ENCODE measurements at regions not wholly inside any gene's neighbourhood (a gene's known extent, or its start where the extent isn't known, plus 50 kb on each side); places are given as distances from the start of the nearest gene placed in this dataset.

DNA sequence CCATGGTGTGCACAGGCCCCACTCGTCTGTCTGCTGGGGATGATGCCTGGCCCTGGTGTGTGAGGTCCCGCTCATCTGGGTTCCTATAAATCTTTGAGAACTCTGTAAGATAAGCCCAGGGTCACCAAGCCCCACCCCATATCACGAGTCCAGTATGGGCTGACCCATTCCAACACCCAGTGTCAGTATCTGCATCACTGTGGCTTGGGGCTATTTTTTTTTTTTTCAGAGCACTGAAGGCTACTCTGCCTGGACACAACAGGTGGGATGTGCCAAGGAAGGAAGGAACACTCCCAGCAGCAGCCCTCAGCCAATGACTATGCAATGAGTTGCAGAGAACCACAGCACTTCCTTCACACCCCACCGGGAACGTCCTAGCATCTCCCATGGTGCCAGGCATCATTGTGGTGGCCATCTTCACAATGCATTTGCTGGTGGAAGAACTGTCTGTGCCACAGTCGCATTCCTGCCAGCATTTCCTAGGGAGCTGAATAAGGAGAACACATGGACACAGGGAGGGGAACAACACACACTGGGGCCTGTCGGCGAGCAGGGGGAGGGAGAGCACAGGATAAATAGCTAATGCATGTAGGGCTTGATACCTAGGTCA is 83.1 kb upstream of the TSHZ3 start:
- peaks cover 4% of the 10 kb centered on the region for H3K27me3 Mint-ChIP-seq (ENCODE audit: insufficient read depth)
- TF ChIP-seq, protein P1, sequence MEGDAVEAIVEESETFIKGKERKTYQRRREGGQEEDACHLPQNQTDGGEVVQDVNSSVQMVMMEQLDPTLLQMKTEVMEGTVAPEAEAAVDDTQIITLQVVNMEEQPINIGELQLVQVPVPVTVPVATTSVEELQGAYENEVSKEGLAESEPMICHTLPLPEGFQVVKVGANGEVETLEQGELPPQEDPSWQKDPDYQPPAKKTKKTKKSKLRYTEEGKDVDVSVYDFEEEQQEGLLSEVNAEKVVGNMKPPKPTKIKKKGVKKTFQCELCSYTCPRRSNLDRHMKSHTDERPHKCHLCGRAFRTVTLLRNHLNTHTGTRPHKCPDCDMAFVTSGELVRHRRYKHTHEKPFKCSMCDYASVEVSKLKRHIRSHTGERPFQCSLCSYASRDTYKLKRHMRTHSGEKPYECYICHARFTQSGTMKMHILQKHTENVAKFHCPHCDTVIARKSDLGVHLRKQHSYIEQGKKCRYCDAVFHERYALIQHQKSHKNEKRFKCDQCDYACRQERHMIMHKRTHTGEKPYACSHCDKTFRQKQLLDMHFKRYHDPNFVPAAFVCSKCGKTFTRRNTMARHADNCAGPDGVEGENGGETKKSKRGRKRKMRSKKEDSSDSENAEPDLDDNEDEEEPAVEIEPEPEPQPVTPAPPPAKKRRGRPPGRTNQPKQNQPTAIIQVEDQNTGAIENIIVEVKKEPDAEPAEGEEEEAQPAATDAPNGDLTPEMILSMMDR (IDR thresholded peaks at IDR 0.05) = no peak
- peaks cover 19% of the 10 kb centered on the region for H3K4me1 Mint-ChIP-seq (ENCODE audit: low read depth)
- no peak for DNase-seq
- no peak overlapping the region for H3K4me3 Mint-ChIP-seq
- H3K9me3 Mint-ChIP-seq = no peaks in the 10 kb centered on the region
- H3K27ac Mint-ChIP-seq = no peak overlapping the region; the same call in 1 of the 2 replicates
- H3K36me3 Mint-ChIP-seq (ENCODE audit: low read depth) = no peaks in the 10 kb centered on the region

DNA sequence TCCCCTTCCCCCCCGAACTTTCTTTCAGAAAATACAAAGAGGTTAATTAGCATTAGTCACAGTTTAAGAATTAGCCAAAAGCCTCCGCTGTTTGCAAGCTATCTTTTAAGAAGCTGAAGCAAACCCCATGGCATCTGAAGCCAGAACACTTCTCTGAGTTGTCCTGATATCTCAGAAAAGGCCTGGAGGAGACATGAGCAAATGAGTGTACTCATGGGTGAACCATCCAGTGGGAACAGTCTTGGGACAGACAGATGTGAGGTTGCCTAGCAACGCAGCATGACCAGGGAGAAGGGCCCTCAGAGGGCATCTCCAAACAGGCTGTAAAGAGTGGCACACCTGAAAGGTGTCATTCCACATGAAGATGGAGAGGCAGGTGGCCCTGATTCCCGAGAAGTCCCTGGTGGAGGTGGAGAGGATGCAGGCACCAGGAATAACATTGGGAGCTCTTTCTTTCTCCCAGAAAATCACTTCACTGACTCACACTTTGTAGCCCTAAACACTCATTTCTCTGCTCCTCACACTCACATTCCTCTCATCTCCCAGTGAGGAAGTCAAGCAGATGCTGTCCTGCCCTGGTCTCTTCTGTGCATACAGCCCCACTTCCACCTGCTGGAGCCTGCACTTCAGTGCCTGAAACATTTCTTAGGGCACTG is 87.0 kb upstream of the TSHZ3 start:
- Mint-ChIP-seq H3K4me3 (no peak overlapping the region), H3K9me3 (no peaks in the 10 kb centered on the region)
- peak; percentile 74 for DNase-seq

DNA sequence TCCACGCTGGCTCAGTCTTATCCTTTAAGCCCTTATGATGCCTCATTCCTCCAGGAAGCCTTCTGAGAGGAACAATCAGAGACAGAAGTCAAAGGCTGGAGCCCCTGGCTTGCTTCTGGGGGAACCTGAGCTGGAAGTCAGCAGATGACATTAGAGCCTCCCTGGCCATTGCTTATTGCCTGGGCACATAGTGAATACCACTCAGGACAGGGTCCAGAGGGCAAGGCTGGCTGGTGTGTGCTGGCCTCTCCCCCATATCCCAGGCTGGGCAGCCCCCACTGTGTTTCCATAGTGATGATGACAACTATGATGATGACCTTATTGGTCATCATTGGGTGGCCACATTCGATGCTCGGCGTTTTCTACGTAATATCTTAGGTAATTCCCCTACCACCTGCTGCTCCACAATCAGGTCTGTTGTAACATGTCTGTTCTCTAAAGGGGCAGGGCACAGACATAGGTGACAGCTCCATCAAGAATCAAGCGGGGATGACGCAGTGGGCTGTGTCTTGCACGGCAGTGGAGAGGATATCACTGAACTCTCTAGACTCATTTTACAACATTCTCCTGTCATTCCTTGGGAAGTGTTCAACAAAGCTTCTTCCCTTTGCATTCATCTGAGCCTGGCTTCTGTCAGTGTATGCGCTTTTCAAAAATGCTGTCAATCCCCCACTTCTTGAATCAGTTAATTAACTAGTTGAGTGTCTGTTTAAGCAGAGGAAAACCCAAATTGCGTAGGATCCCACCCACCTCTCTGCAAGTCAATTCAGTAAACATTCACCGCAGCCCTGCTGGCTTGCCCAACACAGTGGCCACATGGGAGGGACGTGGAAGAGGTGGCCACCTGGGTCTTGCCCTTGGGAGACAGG is 89.4 kb upstream of the TSHZ3 start:
- no peak overlapping the region for H3K27ac Mint-ChIP-seq
- peaks cover 8% of the 10 kb centered on the region for H3K27me3 Mint-ChIP-seq (ENCODE audit: insufficient read depth)
- DNase-seq = no peak
- H3K4me3 Mint-ChIP-seq = no peak overlapping the region
- TF ChIP-seq, protein P1 (IDR thresholded peaks at IDR 0.05) = no peak
- no peaks in the 10 kb centered on the region for H3K9me3 Mint-ChIP-seq
- H3K36me3 Mint-ChIP-seq (ENCODE audit: low read depth) = no peaks in the 10 kb centered on the region
- H3K4me1 Mint-ChIP-seq (ENCODE audit: low read depth) = peaks cover 19% of the 10 kb centered on the region

More for the DNA sequence above, 87.0 kb upstream of the TSHZ3 start:
- TF ChIP-seq, protein P1 (IDR thresholded peaks at IDR 0.05) = no peak
- H3K36me3 Mint-ChIP-seq (ENCODE audit: low read depth) = no peaks in the 10 kb centered on the region
- H3K4me1 Mint-ChIP-seq (ENCODE audit: low read depth) = peaks cover 19% of the 10 kb centered on the region
- H3K27me3 Mint-ChIP-seq (ENCODE audit: insufficient read depth) = peaks cover 11% of the 10 kb centered on the region
- H3K27ac Mint-ChIP-seq = peak overlapping the region; percentile 91

DNA sequence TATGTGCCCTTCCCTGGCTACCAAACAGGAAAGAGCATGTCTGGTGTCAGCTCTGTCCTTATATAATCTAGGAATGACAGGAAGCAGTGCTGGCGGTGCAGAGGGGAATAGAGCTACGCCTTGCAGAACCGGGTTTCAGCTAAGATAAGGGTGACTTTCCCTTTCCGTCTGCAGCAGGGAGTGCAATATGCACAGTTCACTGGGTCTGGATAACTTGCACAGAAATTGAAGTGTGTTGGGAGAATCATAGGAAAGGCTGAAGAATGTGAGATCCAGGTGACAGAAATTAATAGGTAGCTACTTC is 90.0 kb upstream of the TSHZ3 start:
- no peak for DNase-seq
- Mint-ChIP-seq H3K4me1 (ENCODE audit: low read depth) (peaks cover 19% of the 10 kb centered on the region), H3K4me3 (no peak overlapping the region), H3K27me3 (ENCODE audit: insufficient read depth) (peaks cover 8% of the 10 kb centered on the region), H3K9me3 (no peaks in the 10 kb centered on the region), H3K36me3 (ENCODE audit: low read depth) (no peaks in the 10 kb centered on the region), H3K27ac (no peak overlapping the region)
- TF ChIP-seq, protein P1 (IDR thresholded peaks at IDR 0.05) = no peak

DNA sequence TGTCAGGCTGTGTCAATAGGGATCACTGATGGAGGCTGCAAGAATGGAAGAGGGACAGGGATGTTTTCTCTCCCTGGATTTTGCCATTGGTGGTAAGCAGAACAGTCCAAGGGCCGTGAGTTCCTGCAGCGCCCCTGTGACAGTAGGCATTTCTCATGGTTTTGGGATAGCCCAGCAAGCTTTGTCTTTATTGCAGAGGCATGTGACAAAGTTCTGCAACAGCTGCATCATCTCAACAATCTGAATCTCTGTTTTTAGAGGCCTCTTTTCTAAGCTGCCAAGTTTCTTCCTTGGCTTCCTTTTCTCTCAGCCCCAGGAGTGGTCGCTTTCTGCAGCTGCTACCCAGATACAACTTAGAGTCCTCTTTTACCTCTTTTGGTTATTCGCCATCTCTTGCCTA is 95.7 kb upstream of the TSHZ3 start:
- no peak for DNase-seq
- Mint-ChIP-seq H3K4me1 (ENCODE audit: low read depth) (peaks cover 16% of the 10 kb centered on the region), H3K4me3 (no peak overlapping the region), H3K27me3 (ENCODE audit: insufficient read depth) (no peaks in the 10 kb centered on the region; the same call in 1 of the 2 replicates), H3K9me3 (no peaks in the 10 kb centered on the region; the same call in 1 of the 2 replicates), H3K27ac (no peak overlapping the region), H3K36me3 (ENCODE audit: low read depth) (no peaks in the 10 kb centered on the region)
- TF ChIP-seq, protein P1 (IDR thresholded peaks at IDR 0.05) = no peak

Measured in HFFc6 (cell line).